ENCODE measurements at regions not wholly inside any gene's neighbourhood (a gene's known extent, or its start where the extent isn't known, plus 50 kb on each side); places are given as distances from the start of the nearest gene placed in this dataset.

DNA sequence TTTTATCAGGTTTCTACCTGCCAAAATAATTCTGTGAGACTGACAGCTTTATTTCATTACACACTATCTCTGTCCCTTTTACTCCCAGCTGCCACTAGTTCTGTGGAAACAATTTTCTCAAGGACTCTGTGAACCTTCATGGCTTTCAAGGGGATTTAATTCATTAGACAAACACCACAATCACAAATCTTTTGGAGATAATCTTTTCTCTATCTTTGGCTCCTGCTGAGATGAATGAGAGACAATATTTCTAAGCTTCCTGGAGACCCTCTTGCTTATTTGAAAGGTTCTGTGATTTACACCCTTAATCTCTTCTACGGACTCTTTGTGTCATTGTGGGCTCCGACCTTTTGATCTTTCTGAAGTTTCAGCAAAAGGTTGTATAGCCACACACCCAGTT is 222.6 kb downstream of the PRDM9 start:
- Histone ChIP-seq H3K27ac (ENCODE audit: insufficient read depth, low read length) (no peak overlapping the region), H4K20me1 (ENCODE audit: insufficient read depth, low read length) (no peaks in the 10 kb centered on the region), H3K4ac (ENCODE audit: low read depth, low read length) (no peak overlapping the region), H3K79me1 (ENCODE audit: low read depth in 1 of 2, low read length in 2 of 2) (no peaks in the 10 kb centered on the region), H2BK15ac (ENCODE audit: low read depth, low read length) (no peak overlapping the region), H4K91ac (ENCODE audit: insufficient read depth, low read depth, low read length) (no peak overlapping the region), H3K36me3 (ENCODE audit: control insufficient read depth, insufficient read depth, low read length) (no peaks in the 10 kb centered on the region), H3K4me1 (ENCODE audit: control insufficient read depth, insufficient read depth, low read length) (no peaks in the 10 kb centered on the region), H2AFZ (replicated peaks; ENCODE audit: low read length, poor library complexity) (no peak overlapping the region), H3K18ac (ENCODE audit: low read depth, low read length) (no peak overlapping the region), H4K8ac (ENCODE audit: low read depth in 2 of 2, low read length in 2 of 2) (no peak overlapping the region), H3K9me1 (ENCODE audit: insufficient read depth, low read length) (no peaks in the 10 kb centered on the region), H4K5ac (ENCODE audit: low read depth, low read length) (no peak overlapping the region), H2BK20ac (ENCODE audit: low read depth, low read length) (no peak overlapping the region), H3K9me3 (ENCODE audit: control insufficient read depth, insufficient read depth, low read length) (peaks cover 2% of the 10 kb centered on the region; the same call in 1 of the 2 replicates), H2BK120ac (ENCODE audit: low read depth, low read length) (no peak overlapping the region), H3K14ac (replicated peaks; ENCODE audit: low read depth, low read length) (no peak overlapping the region), H2BK5ac (ENCODE audit: low read depth, low read length, poor library complexity, severe bottlenecking) (no peak overlapping the region), H2AK5ac (ENCODE audit: low read depth, low read length) (no peak overlapping the region), H3K4me3 (ENCODE audit: insufficient read depth, low read depth, low read length) (no peak overlapping the region), H3K23ac (ENCODE audit: low read depth, low read length) (no peak overlapping the region), H3K9ac (ENCODE audit: low read depth, low read length) (no peak overlapping the region), H2AK9ac (replicated peaks; ENCODE audit: low read depth, low read length, poor library complexity) (no peak overlapping the region), H3K56ac (ENCODE audit: extremely low read depth, insufficient read depth, low read length) (no peak overlapping the region), H3K27me3 (ENCODE audit: control insufficient read depth, insufficient read depth, low read length) (no peaks in the 10 kb centered on the region), H3K4me2 (ENCODE audit: low read depth, low read length) (no peak overlapping the region)
- TF ChIP-seq MAZ (IDR thresholded peaks at IDR 0.05; ENCODE audit: borderline replicate concordance, low read depth, low read length) (no peak), RAD21 (IDR thresholded peaks at IDR 0.05; ENCODE audit: low read length) (no peak), RFX5 (IDR thresholded peaks at IDR 0.05; ENCODE audit: low read depth, low read length) (no peak), NFE2L2 (IDR thresholded peaks at IDR 0.05; ENCODE audit: low read depth, low read length) (no peak), FOS (IDR thresholded peaks at IDR 0.05; ENCODE audit: low read depth, low read length) (no peak), CHD1 (IDR thresholded peaks at IDR 0.05; ENCODE audit: low read depth, low read length) (no peak), BHLHE40 (IDR thresholded peaks at IDR 0.05; ENCODE audit: low read depth, low read length) (no peak), MAFK (IDR thresholded peaks at IDR 0.05; ENCODE audit: low read depth, low read length) (no peak), CEBPB (IDR thresholded peaks at IDR 0.05; ENCODE audit: low read depth, low read length) (no peak), RCOR1 (IDR thresholded peaks at IDR 0.05; ENCODE audit: insufficient replicate concordance, low read length) (no peak)
- TF ChIP-seq, protein P1, sequence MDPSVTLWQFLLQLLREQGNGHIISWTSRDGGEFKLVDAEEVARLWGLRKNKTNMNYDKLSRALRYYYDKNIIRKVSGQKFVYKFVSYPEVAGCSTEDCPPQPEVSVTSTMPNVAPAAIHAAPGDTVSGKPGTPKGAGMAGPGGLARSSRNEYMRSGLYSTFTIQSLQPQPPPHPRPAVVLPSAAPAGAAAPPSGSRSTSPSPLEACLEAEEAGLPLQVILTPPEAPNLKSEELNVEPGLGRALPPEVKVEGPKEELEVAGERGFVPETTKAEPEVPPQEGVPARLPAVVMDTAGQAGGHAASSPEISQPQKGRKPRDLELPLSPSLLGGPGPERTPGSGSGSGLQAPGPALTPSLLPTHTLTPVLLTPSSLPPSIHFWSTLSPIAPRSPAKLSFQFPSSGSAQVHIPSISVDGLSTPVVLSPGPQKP (IDR thresholded peaks at IDR 0.05; ENCODE audit: borderline replicate concordance, low read depth, low read length), result no peak
- TF ChIP-seq, protein P2, sequence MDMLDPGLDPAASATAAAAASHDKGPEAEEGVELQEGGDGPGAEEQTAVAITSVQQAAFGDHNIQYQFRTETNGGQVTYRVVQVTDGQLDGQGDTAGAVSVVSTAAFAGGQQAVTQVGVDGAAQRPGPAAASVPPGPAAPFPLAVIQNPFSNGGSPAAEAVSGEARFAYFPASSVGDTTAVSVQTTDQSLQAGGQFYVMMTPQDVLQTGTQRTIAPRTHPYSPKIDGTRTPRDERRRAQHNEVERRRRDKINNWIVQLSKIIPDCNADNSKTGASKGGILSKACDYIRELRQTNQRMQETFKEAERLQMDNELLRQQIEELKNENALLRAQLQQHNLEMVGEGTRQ (IDR thresholded peaks at IDR 0.05; ENCODE audit: low read depth, low read length), result no peak
- CTCF ChIA-PET, result no interaction called here
- ATAC-seq (ENCODE audit: low read depth) (no peak), DNase-seq (no peak)
- intact Hi-C loops (cut with micrococcal nuclease) (no loop called here), in situ Hi-C loops (cut with MboI; ENCODE audit: low sequenced_read_pairs) (no loop called here), dilution Hi-C loops (cut with HindIII; ENCODE audit: low sequenced_read_pairs, unreplicated experiment) (no loop called here)
- POLR2A ChIA-PET (ENCODE audit: unreplicated experiment), result no interaction called here
- no TSS peak for BruUV-seq (replicated peaks)
- WGBS, 2 experiments (ENCODE audit: extremely low coverage in 2 of 2, insufficient read length in 1 of 2), result 17% methylated on average over 1 of the region's 2 CpGs; no CpG with 5 or more reads in 1 of the 2 experiments

All from IMR-90 (cell line).